ENCODE measurements at regions not wholly inside any gene's neighbourhood (a gene's known extent, or its start where the extent isn't known, plus 50 kb on each side); places are given as distances from the start of the nearest gene placed in this dataset.

- TF ChIP-seq, protein P1, sequence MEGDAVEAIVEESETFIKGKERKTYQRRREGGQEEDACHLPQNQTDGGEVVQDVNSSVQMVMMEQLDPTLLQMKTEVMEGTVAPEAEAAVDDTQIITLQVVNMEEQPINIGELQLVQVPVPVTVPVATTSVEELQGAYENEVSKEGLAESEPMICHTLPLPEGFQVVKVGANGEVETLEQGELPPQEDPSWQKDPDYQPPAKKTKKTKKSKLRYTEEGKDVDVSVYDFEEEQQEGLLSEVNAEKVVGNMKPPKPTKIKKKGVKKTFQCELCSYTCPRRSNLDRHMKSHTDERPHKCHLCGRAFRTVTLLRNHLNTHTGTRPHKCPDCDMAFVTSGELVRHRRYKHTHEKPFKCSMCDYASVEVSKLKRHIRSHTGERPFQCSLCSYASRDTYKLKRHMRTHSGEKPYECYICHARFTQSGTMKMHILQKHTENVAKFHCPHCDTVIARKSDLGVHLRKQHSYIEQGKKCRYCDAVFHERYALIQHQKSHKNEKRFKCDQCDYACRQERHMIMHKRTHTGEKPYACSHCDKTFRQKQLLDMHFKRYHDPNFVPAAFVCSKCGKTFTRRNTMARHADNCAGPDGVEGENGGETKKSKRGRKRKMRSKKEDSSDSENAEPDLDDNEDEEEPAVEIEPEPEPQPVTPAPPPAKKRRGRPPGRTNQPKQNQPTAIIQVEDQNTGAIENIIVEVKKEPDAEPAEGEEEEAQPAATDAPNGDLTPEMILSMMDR (conservative IDR thresholded peaks at IDR 0.05; ENCODE audit: low read length): no peak
- TF ChIP-seq EZH2phosphoT487 (IDR thresholded peaks at IDR 0.05; ENCODE audit: borderline replicate concordance, low read depth, low read length): no peak
Observed at GRCh38 chr9:136597141-136597885, 51.5 kb upstream of the NOTCH1 start.
